ENCODE measurements at regions not wholly inside any gene's neighbourhood (a gene's known extent, or its start where the extent isn't known, plus 50 kb on each side); places are given as distances from the start of the nearest gene placed in this dataset.

GRCh38 chr5:124599028-124599973 is 147.1 kb downstream of the ZNF608 start:
- peak overlapping the region; percentile 43 for H3K27ac ChIP-seq (ENCODE audit: low read depth, low read length, severe bottlenecking)
- H3K9me3 ChIP-seq (ENCODE audit: control insufficient read depth, low read length) = no peaks in the 10 kb centered on the region
- 82 to 96% methylated on average over 5 of the region's 10 CpGs for WGBS, 2 experiments (ENCODE audit: insufficient coverage in 2 of 2)
- no peaks in the 10 kb centered on the region for H3K36me3 ChIP-seq (ENCODE audit: control insufficient read depth, insufficient read depth, low read length)
- no peak overlapping the region for H3K4me3 ChIP-seq (ENCODE audit: extremely low read depth, insufficient read depth, low read length, poor library complexity, severe bottlenecking)
- H3K4me1 ChIP-seq (ENCODE audit: control insufficient read depth, insufficient read depth, low read length, poor library complexity, severe bottlenecking) = peaks cover 34% of the 10 kb centered on the region

GRCh38 chr5:124596595-124597421 is 149.6 kb downstream of the ZNF608 start:
- H3K27ac ChIP-seq (ENCODE audit: low read depth, low read length, severe bottlenecking) = peak overlapping the region; percentile 72
- H3K4me3 ChIP-seq (ENCODE audit: extremely low read depth, insufficient read depth, low read length, poor library complexity, severe bottlenecking) = no peak overlapping the region
- H3K36me3 ChIP-seq (ENCODE audit: control insufficient read depth, insufficient read depth, low read length) = no peaks in the 10 kb centered on the region
- H3K4me1 ChIP-seq (ENCODE audit: control insufficient read depth, insufficient read depth, low read length, poor library complexity, severe bottlenecking) = peaks cover 31% of the 10 kb centered on the region
- H3K9me3 ChIP-seq (ENCODE audit: control insufficient read depth, low read length) = no peaks in the 10 kb centered on the region
- WGBS, 2 experiments (ENCODE audit: insufficient coverage in 2 of 2) = 73% methylated on average over 4 of the region's 5 CpGs; no CpG with 5 or more reads in 1 of the 2 experiments

- Histone ChIP-seq H3K9me3 (ENCODE audit: control insufficient read depth, low read length) (no peaks in the 10 kb centered on the region), H3K4me1 (ENCODE audit: control insufficient read depth, insufficient read depth, low read length, poor library complexity, severe bottlenecking) (peaks cover 18% of the 10 kb centered on the region), H3K36me3 (ENCODE audit: control insufficient read depth, insufficient read depth, low read length) (no peaks in the 10 kb centered on the region), H3K4me3 (ENCODE audit: extremely low read depth, insufficient read depth, low read length, poor library complexity, severe bottlenecking) (no peak overlapping the region), H3K27ac (ENCODE audit: low read depth, low read length, severe bottlenecking) (no peak overlapping the region)
- 100% methylated on average over 1 of the region's 1 CpG; no CpG with 5 or more reads in 1 of the 2 experiments for WGBS, 2 experiments (ENCODE audit: insufficient coverage in 2 of 2)
Measured at GRCh38 chr5:124593952-124594351, 152.5 kb downstream of the ZNF608 start.

- Histone ChIP-seq H3K9me3 (ENCODE audit: control insufficient read depth, low read length) (no peaks in the 10 kb centered on the region), H3K27ac (ENCODE audit: low read depth, low read length, severe bottlenecking) (no peak overlapping the region), H3K4me1 (ENCODE audit: control insufficient read depth, insufficient read depth, low read length, poor library complexity, severe bottlenecking) (peaks cover 16% of the 10 kb centered on the region), H3K36me3 (ENCODE audit: control insufficient read depth, insufficient read depth, low read length) (no peaks in the 10 kb centered on the region), H3K4me3 (ENCODE audit: extremely low read depth, insufficient read depth, low read length, poor library complexity, severe bottlenecking) (no peak overlapping the region)
- WGBS, 2 experiments (ENCODE audit: insufficient coverage in 2 of 2) = 89 to 100% methylated on average over 1 to 2 of the region's 2 CpGs
Measured at GRCh38 chr5:124592891-124593290, 153.5 kb downstream of the ZNF608 start.

- Histone ChIP-seq H3K4me1 (ENCODE audit: control insufficient read depth, insufficient read depth, low read length, poor library complexity, severe bottlenecking) (peaks cover 3% of the 10 kb centered on the region), H3K27ac (ENCODE audit: low read depth, low read length, severe bottlenecking) (no peak overlapping the region), H3K36me3 (ENCODE audit: control insufficient read depth, insufficient read depth, low read length) (no peaks in the 10 kb centered on the region), H3K4me3 (ENCODE audit: extremely low read depth, insufficient read depth, low read length, poor library complexity, severe bottlenecking) (no peak overlapping the region), H3K9me3 (ENCODE audit: control insufficient read depth, low read length) (no peaks in the 10 kb centered on the region)
- 76 to 83% methylated on average over 5 of the region's 5 CpGs for WGBS, 2 experiments (ENCODE audit: insufficient coverage in 2 of 2)
Measured at GRCh38 chr5:124591583-124591982, 154.9 kb downstream of the ZNF608 start.

- WGBS, 2 experiments (ENCODE audit: insufficient coverage in 2 of 2) = 71 to 80% methylated on average over 1 of the region's 1 CpG
Measured at GRCh38 chr5:124590686-124591085, 155.8 kb downstream of the ZNF608 start.

GRCh38 chr5:124587280-124587679 is 159.2 kb downstream of the ZNF608 start:
- peaks cover 4% of the 10 kb centered on the region for H3K4me1 ChIP-seq (ENCODE audit: control insufficient read depth, insufficient read depth, low read length, poor library complexity, severe bottlenecking)
- WGBS, 2 experiments (ENCODE audit: insufficient coverage in 2 of 2) = no CpG with 5 or more reads among the region's 4 CpGs
- no peak overlapping the region for H3K4me3 ChIP-seq (ENCODE audit: extremely low read depth, insufficient read depth, low read length, poor library complexity, severe bottlenecking)
- H3K27ac ChIP-seq (ENCODE audit: low read depth, low read length, severe bottlenecking) = no peak overlapping the region
- H3K9me3 ChIP-seq (ENCODE audit: control insufficient read depth, low read length) = no peaks in the 10 kb centered on the region
- no peaks in the 10 kb centered on the region for H3K36me3 ChIP-seq (ENCODE audit: control insufficient read depth, insufficient read depth, low read length)

More at GRCh38 chr5:124590686-124591085, 155.8 kb downstream of the ZNF608 start:
- Histone ChIP-seq H3K4me3 (ENCODE audit: extremely low read depth, insufficient read depth, low read length, poor library complexity, severe bottlenecking) (no peak overlapping the region), H3K9me3 (ENCODE audit: control insufficient read depth, low read length) (no peaks in the 10 kb centered on the region), H3K27ac (ENCODE audit: low read depth, low read length, severe bottlenecking) (no peak overlapping the region), H3K36me3 (ENCODE audit: control insufficient read depth, insufficient read depth, low read length) (no peaks in the 10 kb centered on the region), H3K4me1 (ENCODE audit: control insufficient read depth, insufficient read depth, low read length, poor library complexity, severe bottlenecking) (no peaks in the 10 kb centered on the region)

GRCh38 chr5:124584991-124585715 is 161.3 kb downstream of the ZNF608 start:
- H3K4me1 ChIP-seq (ENCODE audit: control insufficient read depth, insufficient read depth, low read length, poor library complexity, severe bottlenecking) = peaks cover 19% of the 10 kb centered on the region
- WGBS, 2 experiments (ENCODE audit: insufficient coverage in 2 of 2) = 82 to 93% methylated on average over 1 to 2 of the region's 4 CpGs
- H3K4me3 ChIP-seq (ENCODE audit: extremely low read depth, insufficient read depth, low read length, poor library complexity, severe bottlenecking) = no peak overlapping the region
- no peaks in the 10 kb centered on the region for H3K36me3 ChIP-seq (ENCODE audit: control insufficient read depth, insufficient read depth, low read length)
- no peak overlapping the region for H3K27ac ChIP-seq (ENCODE audit: low read depth, low read length, severe bottlenecking)
- H3K9me3 ChIP-seq (ENCODE audit: control insufficient read depth, low read length) = no peaks in the 10 kb centered on the region

- H3K27ac ChIP-seq (ENCODE audit: low read depth, low read length, severe bottlenecking) = no peak overlapping the region
- H3K36me3 ChIP-seq (ENCODE audit: control insufficient read depth, insufficient read depth, low read length) = no peaks in the 10 kb centered on the region
- no peaks in the 10 kb centered on the region for H3K9me3 ChIP-seq (ENCODE audit: control insufficient read depth, low read length)
- no peak overlapping the region for H3K4me3 ChIP-seq (ENCODE audit: extremely low read depth, insufficient read depth, low read length, poor library complexity, severe bottlenecking)
- H3K4me1 ChIP-seq (ENCODE audit: control insufficient read depth, insufficient read depth, low read length, poor library complexity, severe bottlenecking) = peaks cover 19% of the 10 kb centered on the region
- 90 to 91% methylated on average over 6 of the region's 7 CpGs for WGBS, 2 experiments (ENCODE audit: insufficient coverage in 2 of 2)
Measured at GRCh38 chr5:124583469-124584350, 162.7 kb downstream of the ZNF608 start.

- no CpG with 5 or more reads among the region's 1 CpG for WGBS, 2 experiments (ENCODE audit: insufficient coverage in 2 of 2)
- Histone ChIP-seq H3K27ac (ENCODE audit: low read depth, low read length, severe bottlenecking) (peak overlapping the region; percentile 91), H3K36me3 (ENCODE audit: control insufficient read depth, insufficient read depth, low read length) (no peaks in the 10 kb centered on the region), H3K4me3 (ENCODE audit: extremely low read depth, insufficient read depth, low read length, poor library complexity, severe bottlenecking) (no peak overlapping the region), H3K4me1 (ENCODE audit: control insufficient read depth, insufficient read depth, low read length, poor library complexity, severe bottlenecking) (peaks cover 19% of the 10 kb centered on the region), H3K9me3 (ENCODE audit: control insufficient read depth, low read length) (no peaks in the 10 kb centered on the region)
Measured at GRCh38 chr5:124582561-124582840, 163.9 kb downstream of the ZNF608 start.
